ENCODE measurements at regions not wholly inside any gene's neighbourhood (a gene's known extent, or its start where the extent isn't known, plus 50 kb on each side); places are given as distances from the start of the nearest gene placed in this dataset.
A peak's percentile ranks its signal among the peaks of the same experiment; 100 is the strongest.

DNA sequence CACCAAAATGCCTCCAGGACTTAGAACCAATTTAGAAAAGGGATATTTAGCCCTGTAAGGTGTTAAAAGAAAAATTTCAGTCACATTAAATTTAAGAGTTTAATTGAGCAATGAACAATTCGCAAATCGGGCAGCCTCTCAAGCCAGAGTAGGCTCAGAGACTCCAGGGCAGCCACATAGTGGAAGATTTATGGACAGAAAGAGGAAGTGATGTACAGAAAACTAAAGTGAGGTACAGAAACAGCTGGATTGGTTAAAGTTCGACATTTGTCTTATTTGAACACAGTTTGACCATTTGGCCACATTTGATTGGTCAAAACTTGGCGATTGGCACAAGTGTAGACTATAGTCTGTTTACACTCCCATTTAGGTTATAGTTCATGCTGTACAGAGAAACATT lies 525.9 kb upstream of the ZNF608 start:
- TF ChIP-seq CTCF (IDR thresholded peaks at IDR 0.05; ENCODE audit: low read depth, low read length, missing control alignments): no peak
- no peak for DNase-seq (ENCODE audit: extremely low read depth, low read depth)
- H3K4me3 ChIP-seq (replicated peaks; ENCODE audit: low read depth, low read length): no peak overlapping the region

- H3K4me3 ChIP-seq (replicated peaks; ENCODE audit: low read depth, low read length): no peak overlapping the region
- DNase-seq (ENCODE audit: extremely low read depth, low read depth): no peak
- no peak for TF ChIP-seq CTCF (IDR thresholded peaks at IDR 0.05; ENCODE audit: low read depth, low read length, missing control alignments)
Observed at GRCh38 chr5:125274211-125274610, 527.8 kb upstream of the ZNF608 start.

DNA sequence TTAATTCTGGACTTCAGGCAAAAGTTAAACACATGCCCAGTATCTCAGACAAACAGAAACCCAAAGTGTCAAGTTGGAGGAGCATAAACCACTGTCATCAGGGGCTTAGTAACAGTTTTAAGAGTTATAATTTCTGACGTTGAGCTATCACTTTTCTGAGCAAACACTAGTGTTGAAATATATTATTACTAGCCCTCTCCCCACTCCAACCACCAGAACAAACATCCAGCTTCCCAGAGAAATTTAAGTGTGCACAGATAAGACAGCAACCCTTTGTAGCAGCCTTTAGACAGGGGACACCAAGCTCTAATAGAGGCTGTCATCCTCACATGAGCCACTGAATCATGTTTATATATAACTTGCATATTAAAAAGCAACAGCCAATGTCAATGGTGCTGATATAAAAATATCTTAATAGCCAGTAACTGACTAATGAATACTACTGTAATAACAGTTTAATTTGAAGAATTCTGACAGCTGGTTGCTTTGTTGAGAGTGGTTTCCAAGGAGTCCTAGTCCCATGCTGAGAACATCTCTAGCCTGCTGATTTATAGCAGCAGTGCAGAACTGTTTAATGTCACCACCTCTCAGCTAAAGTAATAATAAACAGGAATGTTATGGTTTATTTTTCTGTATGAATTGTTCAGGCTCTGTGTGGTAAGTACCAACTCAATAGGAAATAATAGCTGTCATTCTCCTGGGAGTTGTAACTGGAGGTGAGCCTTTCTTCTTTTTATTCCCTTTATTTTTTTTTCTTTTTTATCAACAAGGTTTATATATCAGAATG lies 528.7 kb upstream of the ZNF608 start:
- H3K4me3 ChIP-seq (replicated peaks; ENCODE audit: low read depth, low read length): no peak overlapping the region

GRCh38 chr5:125275725-125276090 lies 529.3 kb upstream of the ZNF608 start:
- no peak overlapping the region for H3K4me3 ChIP-seq (replicated peaks; ENCODE audit: low read depth, low read length)
- no peak for DNase-seq (ENCODE audit: extremely low read depth, low read depth)
- no peak for TF ChIP-seq CTCF (IDR thresholded peaks at IDR 0.05; ENCODE audit: low read depth, low read length, missing control alignments)

More for the DNA sequence above, 528.7 kb upstream of the ZNF608 start:
- DNase-seq (ENCODE audit: extremely low read depth, low read depth): no peak
- TF ChIP-seq CTCF (IDR thresholded peaks at IDR 0.05; ENCODE audit: low read depth, low read length, missing control alignments): no peak

- TF ChIP-seq CTCF (IDR thresholded peaks at IDR 0.05; ENCODE audit: low read depth, low read length, missing control alignments): no peak
- H3K4me3 ChIP-seq (replicated peaks; ENCODE audit: low read depth, low read length): no peak overlapping the region
- no peak for DNase-seq (ENCODE audit: extremely low read depth, low read depth)
Observed at GRCh38 chr5:125276096-125276495, 529.7 kb upstream of the ZNF608 start.

GRCh38 chr5:125277494-125278154 lies 531.2 kb upstream of the ZNF608 start:
- no peak overlapping the region for H3K4me3 ChIP-seq (replicated peaks; ENCODE audit: low read depth, low read length)
- DNase-seq (ENCODE audit: extremely low read depth, low read depth): peak; percentile 70
- no peak for TF ChIP-seq CTCF (IDR thresholded peaks at IDR 0.05; ENCODE audit: low read depth, low read length, missing control alignments)
